Tibial nerve (tissue), 4 donors: ENCODE measurements at regions not wholly inside any gene's neighbourhood (a gene's known extent, or its start where the extent isn't known, plus 50 kb on each side); places are given as distances from the start of the nearest gene placed in this dataset.

Experiments
- DNase-seq, 2 donors: peaks; one replicate each; pipeline ENCODE4 v3.0.0-alpha.2; 2019; ENCODE audit warnings: low spot score in 2 of 2
- H3K27ac ChIP-seq, 4 donors: fragments of 200-600 bp; sonication (generic) in 3 of 4; one replicate each; pipeline ENCODE4 v1.5.1; 2017 to 2019; ENCODE audit warnings: mild to moderate bottlenecking in 1 of 4
- H3K27me3 ChIP-seq, 2 donors: fragments of 200-600 bp; sonication (generic) in 1 of 2; one replicate each; pipeline versions ENCODE4 v1.5.1 to v1.6.0; 2017 to 2019
- H3K36me3 ChIP-seq, 3 donors: fragments of 200-600 bp; sonication (generic); one replicate each; pipeline ENCODE4 v1.5.1; 2018 to 2019
- H3K4me1 ChIP-seq, 4 donors: fragments of 200-600 bp; sonication (generic) in 3 of 4; one replicate each; pipeline ENCODE4 v1.5.1; 2017 to 2019
- H3K4me3 ChIP-seq, 4 donors: fragments of 200-600 bp; sonication (generic) in 3 of 4; one replicate each; pipeline ENCODE4 v1.5.1; 2017 to 2019; ENCODE audit warnings: mild to moderate bottlenecking in 1 of 4, moderate library complexity in 1 of 4
- H3K9me3 ChIP-seq, 4 donors: fragments of 200-600 bp; sonication (generic) in 3 of 4; one replicate each; pipeline ENCODE4 v1.5.1; 2017 to 2019
- EP300 ChIP-seq, 2 donors: sonication (generic); formaldehyde crosslinking; IDR thresholded peaks; one replicate each; pipeline ENCODE4 v1.6.1; 2017; ENCODE audit warnings: antibody characterized with exemption in 2 of 2, mild to moderate bottlenecking in 1 of 2
- POLR2A ChIP-seq, 2 donors: fragments of 450-650 bp; IDR thresholded peaks; one replicate each; pipeline ENCODE4 v1.6.1; 2017; ENCODE audit warnings: antibody characterized with exemption in 2 of 2, mild to moderate bottlenecking in 2 of 2, moderate library complexity in 2 of 2
- WGBS, 2 donors: methylation state at CpG; one replicate each; pipeline ENCODE4 v1.1.5; 2018; 5-methylcytosine and 5-hydroxymethylcytosine counted together
- TF ChIP-seq, protein P1 (sequence below), 5 experiments: fragments of 200-600 bp in 3 of 5; fragments of 450-650 bp in 2 of 5; sonication (generic) in 3 of 5; IDR thresholded peaks; one replicate each; pipeline ENCODE4 v1.5.1; 2016 to 2019; ENCODE audit warnings: antibody characterized with exemption in 5 of 5, mild to moderate bottlenecking in 3 of 5, moderate library complexity in 2 of 5

GRCh38 chr6:220312-220711, 72.0 kb upstream of the DUSP22 start:
- no peak for DNase-seq
- Histone ChIP-seq H3K9me3 (no peaks in the 10 kb centered on the region), H3K36me3 (no peaks in the 10 kb centered on the region), H3K4me3 (no peak overlapping the region), H3K27me3 (no peaks in the 10 kb centered on the region), H3K27ac (no peak overlapping the region), H3K4me1 (peaks cover 0 to 7% (median 4%) of the 10 kb centered on the region in 4 donors)
- TF ChIP-seq POLR2A (IDR thresholded peaks at IDR 0.05) (no peak), EP300 (IDR thresholded peaks at IDR 0.05) (no peak)
- TF ChIP-seq, protein P1, sequence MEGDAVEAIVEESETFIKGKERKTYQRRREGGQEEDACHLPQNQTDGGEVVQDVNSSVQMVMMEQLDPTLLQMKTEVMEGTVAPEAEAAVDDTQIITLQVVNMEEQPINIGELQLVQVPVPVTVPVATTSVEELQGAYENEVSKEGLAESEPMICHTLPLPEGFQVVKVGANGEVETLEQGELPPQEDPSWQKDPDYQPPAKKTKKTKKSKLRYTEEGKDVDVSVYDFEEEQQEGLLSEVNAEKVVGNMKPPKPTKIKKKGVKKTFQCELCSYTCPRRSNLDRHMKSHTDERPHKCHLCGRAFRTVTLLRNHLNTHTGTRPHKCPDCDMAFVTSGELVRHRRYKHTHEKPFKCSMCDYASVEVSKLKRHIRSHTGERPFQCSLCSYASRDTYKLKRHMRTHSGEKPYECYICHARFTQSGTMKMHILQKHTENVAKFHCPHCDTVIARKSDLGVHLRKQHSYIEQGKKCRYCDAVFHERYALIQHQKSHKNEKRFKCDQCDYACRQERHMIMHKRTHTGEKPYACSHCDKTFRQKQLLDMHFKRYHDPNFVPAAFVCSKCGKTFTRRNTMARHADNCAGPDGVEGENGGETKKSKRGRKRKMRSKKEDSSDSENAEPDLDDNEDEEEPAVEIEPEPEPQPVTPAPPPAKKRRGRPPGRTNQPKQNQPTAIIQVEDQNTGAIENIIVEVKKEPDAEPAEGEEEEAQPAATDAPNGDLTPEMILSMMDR (IDR thresholded peaks at IDR 0.05) = no peak
- WGBS, 2 donors = 72 to 76% methylated on average over 4 of the region's 4 CpGs

DNA sequence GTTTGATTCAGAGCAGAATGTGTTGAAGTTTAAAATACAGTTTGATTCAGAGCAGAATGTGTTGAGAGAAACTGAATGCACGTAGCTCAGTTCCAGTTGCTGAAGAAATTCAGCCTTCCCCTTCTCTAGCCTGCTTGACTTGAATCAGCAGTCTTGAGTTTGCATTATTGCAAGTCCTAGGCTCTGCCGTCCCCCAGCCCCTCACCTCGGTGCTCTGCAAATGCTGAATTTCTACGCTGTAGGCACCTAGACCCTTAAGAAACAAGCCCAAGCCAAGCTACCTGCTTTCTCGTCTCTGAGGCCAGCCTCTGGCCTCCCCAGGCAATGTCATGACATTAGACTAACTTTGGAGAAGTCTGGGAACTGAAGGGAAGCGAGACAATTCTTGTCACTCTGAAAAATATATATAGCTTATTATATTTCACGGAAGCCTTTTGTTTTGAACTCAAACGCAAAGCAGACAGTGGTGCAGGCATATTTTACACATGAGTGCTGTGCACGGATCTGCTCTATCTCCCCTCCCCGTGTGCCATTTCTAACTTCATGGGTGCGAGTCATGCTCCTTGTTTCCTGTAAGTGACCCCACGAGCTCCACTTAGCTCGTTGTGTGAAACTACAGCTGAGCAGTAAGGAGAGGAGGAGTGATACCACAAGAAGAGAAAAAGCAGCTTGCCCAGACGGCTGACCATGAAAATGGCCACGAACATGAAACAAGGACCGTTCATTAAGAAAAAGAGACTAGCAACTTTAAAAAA, 71.4 kb upstream of the DUSP22 start:
- Histone ChIP-seq H3K4me3 (no peak overlapping the region), H3K9me3 (no peaks in the 10 kb centered on the region), H3K27me3 (no peaks in the 10 kb centered on the region), H3K36me3 (no peaks in the 10 kb centered on the region), H3K4me1 (peaks cover 0 to 7% (median 4%) of the 10 kb centered on the region in 4 donors), H3K27ac (no peak overlapping the region)
- DNase-seq = no peak
- 60 to 64% methylated on average over 16 of the region's 16 CpGs for WGBS, 2 donors
- TF ChIP-seq, protein P1 (IDR thresholded peaks at IDR 0.05) = no peak
- TF ChIP-seq EP300 (IDR thresholded peaks at IDR 0.05) = no peak
- TF ChIP-seq POLR2A (IDR thresholded peaks at IDR 0.05) = no peak

GRCh38 chr6:221531-222349, 70.5 kb upstream of the DUSP22 start:
- Histone ChIP-seq H3K36me3 (no peaks in the 10 kb centered on the region), H3K27ac (no peak overlapping the region), H3K4me3 (no peak overlapping the region), H3K27me3 (no peaks in the 10 kb centered on the region), H3K4me1 (peaks cover 0 to 7% (median 4%) of the 10 kb centered on the region in 4 donors), H3K9me3 (no peaks in the 10 kb centered on the region)
- no peak for TF ChIP-seq POLR2A (IDR thresholded peaks at IDR 0.05)
- TF ChIP-seq, protein P1 (IDR thresholded peaks at IDR 0.05) = no peak
- no peak for TF ChIP-seq EP300 (IDR thresholded peaks at IDR 0.05)
- WGBS, 2 donors = 71 to 72% methylated on average over 14 of the region's 14 CpGs
- no peak for DNase-seq

DNA sequence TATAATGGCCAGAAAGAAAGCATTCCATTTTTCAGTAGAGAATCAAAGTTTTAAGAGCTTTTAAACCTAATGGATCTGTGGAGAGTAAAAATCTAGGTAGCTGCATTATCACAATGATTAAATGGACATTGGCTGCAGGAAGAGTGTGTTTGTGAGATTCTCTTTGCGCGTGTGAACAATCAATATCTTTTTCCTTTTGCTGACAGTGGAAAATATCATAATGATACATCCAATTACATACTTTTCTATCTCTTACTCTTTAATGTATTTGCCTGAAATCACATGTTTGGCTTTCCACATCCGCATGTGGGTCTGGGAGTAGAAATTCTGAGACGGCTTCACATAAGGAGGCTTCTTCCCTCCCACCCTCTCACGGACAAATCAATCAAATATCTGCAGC, 69.8 kb upstream of the DUSP22 start:
- no peaks in the 10 kb centered on the region for H3K36me3 ChIP-seq
- no peak overlapping the region for H3K27ac ChIP-seq
- 87 to 91% methylated on average over 5 of the region's 5 CpGs for WGBS, 2 donors
- no peak overlapping the region for H3K4me3 ChIP-seq
- peaks cover 0 to 7% (median 4%) of the 10 kb centered on the region in 4 donors for H3K4me1 ChIP-seq
- no peaks in the 10 kb centered on the region for H3K9me3 ChIP-seq
- DNase-seq = no peak
- TF ChIP-seq EP300 (IDR thresholded peaks at IDR 0.05) (no peak), POLR2A (IDR thresholded peaks at IDR 0.05) (no peak)
- TF ChIP-seq, protein P1 (IDR thresholded peaks at IDR 0.05) = no peak
- no peaks in the 10 kb centered on the region for H3K27me3 ChIP-seq

DNA sequence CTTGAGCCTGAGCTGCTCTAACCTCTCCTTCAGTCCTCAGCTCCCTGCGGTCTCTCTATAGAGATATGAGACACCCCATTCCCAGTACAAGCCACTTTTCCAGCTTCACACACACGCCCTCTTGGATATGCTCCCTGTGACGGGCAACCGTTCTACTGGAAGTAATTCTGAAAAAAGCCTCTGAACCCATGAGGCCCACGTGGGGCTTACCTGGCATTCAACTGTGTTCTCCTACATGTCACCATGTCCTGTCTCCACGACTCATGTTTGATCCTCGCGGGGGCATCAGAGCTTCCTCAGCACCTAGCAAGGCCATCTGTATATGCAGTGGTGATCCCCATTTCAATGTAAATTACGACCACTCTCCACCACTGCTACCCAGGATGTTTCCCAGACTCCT, 69.2 kb upstream of the DUSP22 start:
- Histone ChIP-seq H3K27ac (no peak overlapping the region), H3K9me3 (no peaks in the 10 kb centered on the region), H3K4me1 (peaks cover 0 to 7% (median 4%) of the 10 kb centered on the region in 4 donors), H3K4me3 (no peak overlapping the region), H3K27me3 (no peaks in the 10 kb centered on the region), H3K36me3 (no peaks in the 10 kb centered on the region)
- TF ChIP-seq POLR2A (IDR thresholded peaks at IDR 0.05) = no peak
- no peak for TF ChIP-seq EP300 (IDR thresholded peaks at IDR 0.05)
- TF ChIP-seq, protein P1 (IDR thresholded peaks at IDR 0.05) = no peak
- no peak for DNase-seq
- 71 to 76% methylated on average over 9 of the region's 9 CpGs for WGBS, 2 donors
